ENCODE measurements at regions not wholly inside any gene's neighbourhood (a gene's known extent, or its start where the extent isn't known, plus 50 kb on each side); places are given as distances from the start of the nearest gene placed in this dataset.

GRCh38 chr4:106850691-106851090 lies 185.4 kb downstream of the DKK2 start:
- TF ChIP-seq CTCF (IDR thresholded peaks at IDR 0.05; ENCODE audit: insufficient read depth, low read depth, low read length, missing control alignments) = no peak
- DNase-seq (ENCODE audit: low read depth) = no peak

GRCh38 chr4:106835919-106836318 lies 200.2 kb downstream of the DKK2 start:
- TF ChIP-seq CTCF (IDR thresholded peaks at IDR 0.05; ENCODE audit: insufficient read depth, low read depth, low read length, missing control alignments) = no peak
- no peak for DNase-seq (ENCODE audit: low read depth)
- H3K4me3 ChIP-seq (ENCODE audit: low read length) = no peak overlapping the region

More at GRCh38 chr4:106850691-106851090, 185.4 kb downstream of the DKK2 start:
- no peak overlapping the region for H3K4me3 ChIP-seq (ENCODE audit: low read length)

- TF ChIP-seq CTCF (IDR thresholded peaks at IDR 0.05; ENCODE audit: insufficient read depth, low read depth, low read length, missing control alignments) = no peak
- no peak overlapping the region for H3K4me3 ChIP-seq (ENCODE audit: low read length)
- no peak for DNase-seq (ENCODE audit: low read depth)
These were observed 205.2 kb downstream of the DKK2 start for GRCh38 chr4:106830879-106831278.

- TF ChIP-seq CTCF (IDR thresholded peaks at IDR 0.05; ENCODE audit: insufficient read depth, low read depth, low read length, missing control alignments) = no peak
- no peak overlapping the region for H3K4me3 ChIP-seq (ENCODE audit: low read length)
- no peak for DNase-seq (ENCODE audit: low read depth)
These were observed 217.3 kb downstream of the DKK2 start for GRCh38 chr4:106818764-106819163.

- peak; percentile 8 for DNase-seq (ENCODE audit: low read depth)
- TF ChIP-seq CTCF (IDR thresholded peaks at IDR 0.05; ENCODE audit: insufficient read depth, low read depth, low read length, missing control alignments) = no peak
- no peak overlapping the region for H3K4me3 ChIP-seq (ENCODE audit: low read length)
These were observed 219.6 kb downstream of the DKK2 start for GRCh38 chr4:106816496-106816895.

- DNase-seq (ENCODE audit: low read depth) = no peak
- TF ChIP-seq CTCF (IDR thresholded peaks at IDR 0.05; ENCODE audit: insufficient read depth, low read depth, low read length, missing control alignments) = no peak
- H3K4me3 ChIP-seq (ENCODE audit: low read length) = no peak overlapping the region
These were observed 226.0 kb downstream of the DKK2 start for GRCh38 chr4:106810122-106810521.

- TF ChIP-seq CTCF (IDR thresholded peaks at IDR 0.05; ENCODE audit: insufficient read depth, low read depth, low read length, missing control alignments) = peak; percentile 70
- H3K4me3 ChIP-seq (ENCODE audit: low read length) = no peak overlapping the region
- DNase-seq (ENCODE audit: low read depth) = peak; percentile 72
These were observed 227.0 kb downstream of the DKK2 start for GRCh38 chr4:106809076-106809475.
